Muscle of leg (tissue), 3 donors: ENCODE measurements at regions not wholly inside any gene's neighbourhood (a gene's known extent, or its start where the extent isn't known, plus 50 kb on each side); places are given as distances from the start of the nearest gene placed in this dataset.
"Not testable (repeated sequence)": the region's sequence is repeated elsewhere in the genome, so short reads cannot be mapped to it uniquely, and the experiment has no call there.

ENCODE experiments used
- DNase-seq: peaks from one replicate; pipeline ENCODE4 v3.0.0; 2013
- H3K27ac ChIP-seq: one replicate; pipeline ENCODE4 v1.5.1; 2013; ENCODE audit warnings: mild to moderate bottlenecking, low read length, control low read depth
- H3K27me3 ChIP-seq: one replicate; pipeline ENCODE4 v1.6.1; 2013; ENCODE audit warnings: low read length; ENCODE audit not compliant: control insufficient read depth, insufficient read depth
- H3K36me3 ChIP-seq: one replicate; pipeline ENCODE4 v1.6.1; 2013; ENCODE audit warnings: low read length; ENCODE audit not compliant: control insufficient read depth, insufficient read depth
- H3K4me1 ChIP-seq: one replicate; pipeline ENCODE4 v1.6.1; 2013; ENCODE audit warnings: low read length; ENCODE audit not compliant: control insufficient read depth, insufficient read depth
- H3K4me3 ChIP-seq: one replicate; pipeline ENCODE4 v1.5.1; 2013; ENCODE audit warnings: low read length, control low read depth
- H3K9me3 ChIP-seq: replicated peaks from 2 replicates; pipeline ENCODE4 v1.6.1; 2013; ENCODE audit warnings: low read depth, low read length; ENCODE audit not compliant: control insufficient read depth
- WGBS: methylation state at CpG from one replicate; pipeline ENCODE4 v1.1.5; 2013; ENCODE audit warnings: missing lambda C conversion rate; ENCODE audit not compliant: insufficient coverage; 5-methylcytosine and 5-hydroxymethylcytosine counted together

GRCh38 chr5:68053202-68053601 lies 162.4 kb upstream of the PIK3R1 start:
- Histone ChIP-seq H3K27ac (no peak overlapping the region), H3K27me3 (no peaks in the 10 kb centered on the region), H3K36me3 (no peaks in the 10 kb centered on the region), H3K9me3 (peaks cover 4% of the 10 kb centered on the region), H3K4me1 (peaks cover 7% of the 10 kb centered on the region), H3K4me3 (no peak overlapping the region)
- no peak for DNase-seq

- DNase-seq, result peak; percentile 32
- no peak overlapping the region for H3K4me3 ChIP-seq
- WGBS, result no CpG with 5 or more reads among the region's 8 CpGs
- peaks cover 7% of the 10 kb centered on the region for H3K9me3 ChIP-seq
- no peaks in the 10 kb centered on the region for H3K27me3 ChIP-seq
- no peaks in the 10 kb centered on the region for H3K36me3 ChIP-seq
- H3K4me1 ChIP-seq, result no peaks in the 10 kb centered on the region
- H3K27ac ChIP-seq, result no peak overlapping the region
Measured at GRCh38 chr5:68049053-68049713, 166.4 kb upstream of the PIK3R1 start.

- no peaks in the 10 kb centered on the region for H3K27me3 ChIP-seq
- H3K4me3 ChIP-seq, result no peak overlapping the region
- no peak overlapping the region for H3K27ac ChIP-seq
- DNase-seq, result no peak
- 91% methylated on average over 2 of the region's 3 CpGs for WGBS
- H3K36me3 ChIP-seq, result no peaks in the 10 kb centered on the region
- H3K4me1 ChIP-seq, result no peaks in the 10 kb centered on the region
- peaks cover 7% of the 10 kb centered on the region for H3K9me3 ChIP-seq
Measured at GRCh38 chr5:68048516-68048915, 167.0 kb upstream of the PIK3R1 start.

GRCh38 chr5:68048054-68048453 lies 167.5 kb upstream of the PIK3R1 start:
- H3K36me3 ChIP-seq, result not testable (repeated sequence)

GRCh38 chr5:68047035-68047434 lies 168.5 kb upstream of the PIK3R1 start:
- no peaks in the 10 kb centered on the region for H3K4me1 ChIP-seq
- no CpG with 5 or more reads among the region's 1 CpG for WGBS
- no peak for DNase-seq
- no peak overlapping the region for H3K4me3 ChIP-seq
- no peak overlapping the region for H3K27ac ChIP-seq
- peaks cover 7% of the 10 kb centered on the region for H3K9me3 ChIP-seq
- H3K36me3 ChIP-seq, result no peaks in the 10 kb centered on the region
- no peaks in the 10 kb centered on the region for H3K27me3 ChIP-seq

More at GRCh38 chr5:68048054-68048453, 167.5 kb upstream of the PIK3R1 start:
- not testable (repeated sequence) for H3K27me3 ChIP-seq, H3K27ac ChIP-seq, H3K4me1 ChIP-seq, H3K9me3 ChIP-seq, DNase-seq, H3K4me3 ChIP-seq
- WGBS, result no CpG with 5 or more reads among the region's 5 CpGs

- no peak for DNase-seq
Measured at GRCh38 chr5:68046445-68046844, 169.1 kb upstream of the PIK3R1 start.

GRCh38 chr5:68041293-68041692 lies 174.3 kb upstream of the PIK3R1 start:
- Histone ChIP-seq H3K27ac (no peak overlapping the region), H3K4me1 (no peaks in the 10 kb centered on the region), H3K36me3 (no peaks in the 10 kb centered on the region), H3K27me3 (no peaks in the 10 kb centered on the region), H3K4me3 (no peak overlapping the region), H3K9me3 (no peaks in the 10 kb centered on the region)
- WGBS, result 96% methylated on average over 3 of the region's 8 CpGs
- no peak for DNase-seq

More at GRCh38 chr5:68046445-68046844, 169.1 kb upstream of the PIK3R1 start:
- Histone ChIP-seq H3K27me3 (no peaks in the 10 kb centered on the region), H3K9me3 (peaks cover 7% of the 10 kb centered on the region), H3K4me3 (no peak overlapping the region), H3K4me1 (no peaks in the 10 kb centered on the region), H3K36me3 (no peaks in the 10 kb centered on the region), H3K27ac (no peak overlapping the region)
- 80% methylated on average over 1 of the region's 5 CpGs for WGBS

- no peak for DNase-seq
- H3K4me3 ChIP-seq, result no peak overlapping the region
- no peaks in the 10 kb centered on the region for H3K9me3 ChIP-seq
- H3K27me3 ChIP-seq, result no peaks in the 10 kb centered on the region
- 20% methylated on average over 1 of the region's 6 CpGs for WGBS
- H3K27ac ChIP-seq, result no peak overlapping the region
- no peaks in the 10 kb centered on the region for H3K36me3 ChIP-seq
- peaks cover 8% of the 10 kb centered on the region for H3K4me1 ChIP-seq
Measured at GRCh38 chr5:68037546-68037945, 178.0 kb upstream of the PIK3R1 start.

GRCh38 chr5:68033961-68034571 lies 181.5 kb upstream of the PIK3R1 start:
- no peak overlapping the region for H3K4me3 ChIP-seq
- WGBS, result 91% methylated on average over 4 of the region's 4 CpGs
- H3K27ac ChIP-seq, result no peak overlapping the region
- H3K4me1 ChIP-seq, result peaks cover 8% of the 10 kb centered on the region
- peak; percentile 52 for DNase-seq
- no peaks in the 10 kb centered on the region for H3K36me3 ChIP-seq
- H3K9me3 ChIP-seq, result no peaks in the 10 kb centered on the region
- no peaks in the 10 kb centered on the region for H3K27me3 ChIP-seq

- no peak for DNase-seq
- Histone ChIP-seq H3K27ac (no peak overlapping the region), H3K4me1 (peaks cover 13% of the 10 kb centered on the region), H3K27me3 (no peaks in the 10 kb centered on the region), H3K4me3 (no peak overlapping the region), H3K9me3 (no peaks in the 10 kb centered on the region), H3K36me3 (no peaks in the 10 kb centered on the region)
- WGBS, result 33% methylated on average over 1 of the region's 5 CpGs
Measured at GRCh38 chr5:68033029-68033428, 182.5 kb upstream of the PIK3R1 start.
